GM23338 (cell line): ENCODE measurements at regions not wholly inside any gene's neighbourhood (a gene's known extent, or its start where the extent isn't known, plus 50 kb on each side); places are given as distances from the start of the nearest gene placed in this dataset.

Source experiments
- ATAC-seq: fragments of 200-7000 bp; cut with Tn5 transposase; 3 replicates; pipeline ENCODE4 v1.9.1; 2020
- DNase-seq: peaks from one replicate; pipeline ENCODE4 v3.0.0-alpha.2; 2015; ENCODE audit warnings: low spot score
- H2AFZ ChIP-seq: fragments of 200-600 bp; sonication (generic); 2 replicates; pipeline ENCODE4 v1.8.0; 2016; ENCODE audit warnings: antibody characterized with exemption, mild to moderate bottlenecking, moderate library complexity
- H3F3A ChIP-seq: fragments of 200-600 bp; sonication (generic); replicated peaks from 2 replicates; pipeline ENCODE4 v1.8.0; 2017; ENCODE audit warnings: antibody characterized with exemption, mixed run types, low read depth
- H3K27ac ChIP-seq: fragments of 200-600 bp; sonication (generic); 2 replicates; pipeline ENCODE4 v1.6.1; 2016; ENCODE audit warnings: low read depth
- H3K27me3 ChIP-seq: fragments of 200-600 bp; sonication (generic); 2 replicates; pipeline ENCODE4 v1.8.0; 2016; ENCODE audit warnings: mild to moderate bottlenecking, mixed run types, moderate library complexity; ENCODE audit not compliant: insufficient read depth
- H3K36me3 ChIP-seq: fragments of 200-600 bp; sonication (generic); 2 replicates; pipeline ENCODE4 v1.8.0; 2016; ENCODE audit warnings: mild to moderate bottlenecking; ENCODE audit not compliant: insufficient read depth
- H3K4me1 ChIP-seq: fragments of 200-600 bp; sonication (generic); 2 replicates; pipeline ENCODE4 v1.8.0; 2016; ENCODE audit warnings: mild to moderate bottlenecking, moderate library complexity; ENCODE audit not compliant: insufficient read depth
- H3K4me2 ChIP-seq: fragments of 200-600 bp; sonication (generic); 2 replicates; pipeline ENCODE4 v1.7.1; 2017; ENCODE audit warnings: mixed run types
- H3K4me3 ChIP-seq: fragments of 200-600 bp; sonication (generic); 2 replicates; pipeline ENCODE4 v1.6.1; 2016; ENCODE audit warnings: mixed run types
- H3K79me2 ChIP-seq: fragments of 200-600 bp; sonication (generic); replicated peaks from 2 replicates; pipeline ENCODE4 v1.8.0; 2017; ENCODE audit warnings: mild to moderate bottlenecking; ENCODE audit not compliant: insufficient read depth
- H3K9me2 ChIP-seq: fragments of 200-600 bp; sonication (generic); 2 replicates; pipeline ENCODE4 v1.8.0; 2017; ENCODE audit not compliant: insufficient read depth
- H4K20me1 ChIP-seq: fragments of 200-600 bp; sonication (generic); replicated peaks from 2 replicates; pipeline ENCODE4 v1.8.0; 2017; ENCODE audit warnings: mild to moderate bottlenecking; ENCODE audit not compliant: insufficient read depth
- H3K27ac Mint-ChIP-seq: 2 replicates; pipeline ENCODE4 v1.8.0; 2020; ENCODE audit warnings: inconsistent platforms, mild to moderate bottlenecking, moderate library complexity, mixed read lengths
- H3K27me3 Mint-ChIP-seq: 3 replicates; pipeline ENCODE4 v1.8.0; 2022; ENCODE audit warnings: low read depth, mild to moderate bottlenecking, moderate library complexity, mixed read lengths, inconsistent platforms; ENCODE audit not compliant: insufficient read depth, poor library complexity
- H3K36me3 Mint-ChIP-seq: 3 replicates; pipeline ENCODE4 v1.8.0; 2021; ENCODE audit warnings: low read depth, mild to moderate bottlenecking, inconsistent platforms, moderate library complexity, mixed read lengths
- H3K4me1 Mint-ChIP-seq: 3 replicates; pipeline ENCODE4 v1.8.0; 2020; ENCODE audit warnings: mild to moderate bottlenecking, inconsistent platforms, mixed read lengths
- H3K4me3 Mint-ChIP-seq: 3 replicates; pipeline ENCODE4 v1.8.0; 2021; ENCODE audit warnings: moderate library complexity, mild to moderate bottlenecking, inconsistent platforms, mixed read lengths
- H3K9me3 Mint-ChIP-seq: 3 replicates; pipeline ENCODE4 v1.8.0; 2020; ENCODE audit warnings: moderate library complexity, mild to moderate bottlenecking, inconsistent platforms, mixed read lengths
- CREB1 ChIP-seq: fragments of 250-450 bp; sonication (Bioruptor Pico); IDR thresholded peaks from 2 replicates; pipeline ENCODE4 v1.5.0; 2020; ENCODE audit warnings: low read depth, mild to moderate bottlenecking, moderate library complexity
- EZH2 ChIP-seq: fragments of 200-600 bp; sonication (generic); IDR thresholded peaks from one replicate; pipeline ENCODE4 v1.8.0; 2017; ENCODE audit warnings: antibody characterized with exemption, mild to moderate bottlenecking, low read depth; ENCODE audit not compliant: unreplicated experiment
- EZH2phosphoT487 ChIP-seq: fragments of 200-600 bp; sonication (generic); IDR thresholded peaks from one replicate; pipeline ENCODE4 v1.8.1; 2018; ENCODE audit warnings: antibody characterized with exemption; ENCODE audit not compliant: unreplicated experiment
- JUNB ChIP-seq: IDR thresholded peaks from one replicate; pipeline ENCODE4 v1.6.1; 2016; ENCODE audit warnings: antibody characterized with exemption; ENCODE audit not compliant: unreplicated experiment
- NANOG ChIP-seq: IDR thresholded peaks from 2 replicates; pipeline ENCODE4 v1.6.1; 2016; ENCODE audit warnings: antibody characterized with exemption, borderline replicate concordance
- POLR2AphosphoS5 ChIP-seq: IDR thresholded peaks from 2 replicates; pipeline ENCODE4 v1.6.1; 2016; ENCODE audit warnings: antibody characterized with exemption, low read depth
- STAT1 ChIP-seq: IDR thresholded peaks from one replicate; pipeline ENCODE4 v1.6.1; 2016; ENCODE audit warnings: antibody characterized with exemption; ENCODE audit not compliant: unreplicated experiment
- ZNF114 ChIP-seq: fragments of 250-450 bp; sonication (Bioruptor Pico); IDR thresholded peaks from 2 replicates; pipeline ENCODE4 v1.5.0; 2020; ENCODE audit warnings: mild to moderate bottlenecking, moderate library complexity
- ZNF331 ChIP-seq: fragments of 250-450 bp; sonication (Bioruptor Pico); IDR thresholded peaks from 2 replicates; pipeline ENCODE4 v1.5.0; 2020; ENCODE audit warnings: low read depth, mild to moderate bottlenecking, moderate library complexity
- TF ChIP-seq, protein P1 (sequence below), 2 experiments: fragments of 200-600 bp in 1 of 2; sonication (generic) in 1 of 2; conservative IDR thresholded peaks; 2 replicates each; pipeline versions ENCODE4 v1.5.1 to v1.6.1; 2016 to 2017; ENCODE audit warnings: antibody characterized with exemption in 2 of 2, low read depth in 2 of 2, mild to moderate bottlenecking in 2 of 2, moderate library complexity in 1 of 2
- TF ChIP-seq, protein P2 (sequence below): IDR thresholded peaks from 2 replicates; pipeline ENCODE4 v1.6.1; 2016; ENCODE audit warnings: antibody characterized with exemption
- TF ChIP-seq, protein P3 (sequence below): fragments of 250-450 bp; sonication (Bioruptor Pico); IDR thresholded peaks from 2 replicates; pipeline ENCODE4 v1.5.0; 2020; ENCODE audit warnings: mild to moderate bottlenecking, moderate library complexity

DNA sequence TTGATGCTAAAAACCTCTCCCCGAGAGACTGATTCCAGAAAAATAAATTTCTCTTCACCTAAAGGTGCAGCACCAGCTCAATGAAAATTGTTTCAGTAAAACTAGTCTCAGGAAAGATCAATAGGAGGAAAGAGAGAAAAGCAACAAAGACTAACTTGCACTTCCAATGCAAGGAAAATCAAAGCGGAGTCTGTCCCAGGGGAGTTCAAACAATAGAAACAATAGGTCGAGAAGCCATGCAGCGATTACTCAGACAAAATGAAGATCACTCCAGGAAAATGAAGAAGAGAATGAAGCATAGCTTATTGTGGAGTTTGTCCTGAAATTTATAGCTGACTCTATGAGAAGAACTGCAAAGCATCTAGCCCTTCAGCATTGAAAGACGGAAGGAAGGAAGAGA, 105.1 kb upstream of the FRMD4B start (continued):
- TF ChIP-seq, protein P1, sequence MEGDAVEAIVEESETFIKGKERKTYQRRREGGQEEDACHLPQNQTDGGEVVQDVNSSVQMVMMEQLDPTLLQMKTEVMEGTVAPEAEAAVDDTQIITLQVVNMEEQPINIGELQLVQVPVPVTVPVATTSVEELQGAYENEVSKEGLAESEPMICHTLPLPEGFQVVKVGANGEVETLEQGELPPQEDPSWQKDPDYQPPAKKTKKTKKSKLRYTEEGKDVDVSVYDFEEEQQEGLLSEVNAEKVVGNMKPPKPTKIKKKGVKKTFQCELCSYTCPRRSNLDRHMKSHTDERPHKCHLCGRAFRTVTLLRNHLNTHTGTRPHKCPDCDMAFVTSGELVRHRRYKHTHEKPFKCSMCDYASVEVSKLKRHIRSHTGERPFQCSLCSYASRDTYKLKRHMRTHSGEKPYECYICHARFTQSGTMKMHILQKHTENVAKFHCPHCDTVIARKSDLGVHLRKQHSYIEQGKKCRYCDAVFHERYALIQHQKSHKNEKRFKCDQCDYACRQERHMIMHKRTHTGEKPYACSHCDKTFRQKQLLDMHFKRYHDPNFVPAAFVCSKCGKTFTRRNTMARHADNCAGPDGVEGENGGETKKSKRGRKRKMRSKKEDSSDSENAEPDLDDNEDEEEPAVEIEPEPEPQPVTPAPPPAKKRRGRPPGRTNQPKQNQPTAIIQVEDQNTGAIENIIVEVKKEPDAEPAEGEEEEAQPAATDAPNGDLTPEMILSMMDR (conservative IDR thresholded peaks at IDR 0.05; ENCODE audit: low read depth in 2 of 2): no peak

DNA sequence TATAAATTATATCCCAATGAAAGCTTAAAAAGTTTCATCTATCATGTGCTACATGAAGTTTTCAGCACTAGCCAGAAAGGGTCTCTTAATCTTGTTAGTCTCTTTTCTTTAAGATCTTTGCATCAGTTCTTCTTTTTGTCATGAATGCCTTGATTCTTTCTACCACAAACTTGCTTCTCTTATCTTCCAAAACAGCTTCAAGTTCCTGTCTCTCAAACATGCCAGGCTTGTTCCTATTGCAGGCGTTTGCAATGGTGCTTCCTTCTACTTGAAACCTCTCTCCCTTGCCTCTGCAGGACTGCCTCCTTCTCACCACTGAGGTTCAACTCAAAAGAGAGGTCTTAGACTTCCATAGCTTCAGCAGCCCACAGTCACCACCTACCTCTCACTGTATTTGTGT, 104.3 kb upstream of the FRMD4B start:
- TF ChIP-seq EZH2: no peak
- TF ChIP-seq STAT1: no peak
- TF ChIP-seq CREB1 (CRISPR knock-in tag): no peak
- no peak for TF ChIP-seq NANOG
- DNase-seq: no peak
- Histone ChIP-seq H3K9me2 (no peaks in the 10 kb centered on the region), H3F3A (no peaks in the 10 kb centered on the region), H3K27me3 (no peaks in the 10 kb centered on the region), H3K4me3 (no peak overlapping the region), H3K79me2 (no peaks in the 10 kb centered on the region), H2AFZ (no peak overlapping the region), H3K36me3 (no peaks in the 10 kb centered on the region), H3K27ac (no peak overlapping the region), H4K20me1 (no peaks in the 10 kb centered on the region), H3K4me1 (peaks cover 20% of the 10 kb centered on the region), H3K4me2 (peak overlapping the region; percentile 41; the same call in 1 of the 2 replicates)
- peaks cover 22% of the 10 kb centered on the region for H3K4me1 Mint-ChIP-seq
- no peak overlapping the region for H3K27ac Mint-ChIP-seq
- peaks cover 3% of the 10 kb centered on the region for H3K27me3 Mint-ChIP-seq
- H3K4me3 Mint-ChIP-seq: no peak overlapping the region
- no peaks in the 10 kb centered on the region for H3K36me3 Mint-ChIP-seq
- no peak; the same call in 2 of the 3 replicates for ATAC-seq
- H3K9me3 Mint-ChIP-seq: no peaks in the 10 kb centered on the region; the same call in 2 of the 3 replicates

DNA sequence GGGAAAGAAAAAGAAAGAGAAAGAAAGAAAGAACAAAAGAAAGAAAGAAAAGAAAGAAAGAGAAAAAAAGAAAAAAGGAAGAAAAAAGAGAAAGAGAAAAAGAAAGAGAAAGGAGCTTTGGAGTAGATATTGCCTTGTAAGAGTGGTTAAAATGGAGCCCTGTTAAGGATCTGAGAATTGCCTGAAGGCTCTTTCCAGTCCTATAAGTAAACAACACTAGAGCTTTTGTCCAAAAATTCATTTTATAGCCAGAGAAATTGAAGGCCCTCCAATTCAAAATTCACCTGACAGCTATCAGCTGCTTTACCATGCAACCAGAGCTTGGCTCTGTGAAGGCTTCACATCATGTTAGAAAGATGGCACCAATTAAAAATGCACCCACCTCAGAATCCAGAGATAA, 102.1 kb upstream of the FRMD4B start:
- ATAC-seq: no peak
- Histone ChIP-seq H3K4me3 (no peak overlapping the region), H3K27me3 (no peaks in the 10 kb centered on the region), H2AFZ (no peak overlapping the region), H4K20me1 (no peaks in the 10 kb centered on the region), H3K9me2 (no peaks in the 10 kb centered on the region), H3F3A (no peaks in the 10 kb centered on the region), H3K36me3 (0 out of 2 replicates have a peak, but pooled peaks cover 4% of the 10 kb centered on the region), H3K4me2 (no peak overlapping the region), H3K27ac (no peak overlapping the region), H3K79me2 (no peaks in the 10 kb centered on the region), H3K4me1 (peaks cover 20% of the 10 kb centered on the region)
- peaks cover 22% of the 10 kb centered on the region for H3K4me1 Mint-ChIP-seq
- H3K27me3 Mint-ChIP-seq: no peaks in the 10 kb centered on the region
- H3K9me3 Mint-ChIP-seq: peaks cover 12% of the 10 kb centered on the region
- H3K36me3 Mint-ChIP-seq: peaks cover 6% of the 10 kb centered on the region; the same call in 1 of the 3 replicates
- no peak overlapping the region for H3K27ac Mint-ChIP-seq
- no peak for DNase-seq
- H3K4me3 Mint-ChIP-seq: no peak overlapping the region
- TF ChIP-seq CREB1 (CRISPR knock-in tag): no peak
- TF ChIP-seq, protein P2, sequence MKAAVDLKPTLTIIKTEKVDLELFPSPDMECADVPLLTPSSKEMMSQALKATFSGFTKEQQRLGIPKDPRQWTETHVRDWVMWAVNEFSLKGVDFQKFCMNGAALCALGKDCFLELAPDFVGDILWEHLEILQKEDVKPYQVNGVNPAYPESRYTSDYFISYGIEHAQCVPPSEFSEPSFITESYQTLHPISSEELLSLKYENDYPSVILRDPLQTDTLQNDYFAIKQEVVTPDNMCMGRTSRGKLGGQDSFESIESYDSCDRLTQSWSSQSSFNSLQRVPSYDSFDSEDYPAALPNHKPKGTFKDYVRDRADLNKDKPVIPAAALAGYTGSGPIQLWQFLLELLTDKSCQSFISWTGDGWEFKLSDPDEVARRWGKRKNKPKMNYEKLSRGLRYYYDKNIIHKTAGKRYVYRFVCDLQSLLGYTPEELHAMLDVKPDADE: no peak
- TF ChIP-seq JUNB: no peak
- TF ChIP-seq ZNF114 (CRISPR knock-in tag): no peak
- no peak for TF ChIP-seq ZNF331 (CRISPR knock-in tag)
- TF ChIP-seq POLR2AphosphoS5: no peak
- TF ChIP-seq, protein P3, sequence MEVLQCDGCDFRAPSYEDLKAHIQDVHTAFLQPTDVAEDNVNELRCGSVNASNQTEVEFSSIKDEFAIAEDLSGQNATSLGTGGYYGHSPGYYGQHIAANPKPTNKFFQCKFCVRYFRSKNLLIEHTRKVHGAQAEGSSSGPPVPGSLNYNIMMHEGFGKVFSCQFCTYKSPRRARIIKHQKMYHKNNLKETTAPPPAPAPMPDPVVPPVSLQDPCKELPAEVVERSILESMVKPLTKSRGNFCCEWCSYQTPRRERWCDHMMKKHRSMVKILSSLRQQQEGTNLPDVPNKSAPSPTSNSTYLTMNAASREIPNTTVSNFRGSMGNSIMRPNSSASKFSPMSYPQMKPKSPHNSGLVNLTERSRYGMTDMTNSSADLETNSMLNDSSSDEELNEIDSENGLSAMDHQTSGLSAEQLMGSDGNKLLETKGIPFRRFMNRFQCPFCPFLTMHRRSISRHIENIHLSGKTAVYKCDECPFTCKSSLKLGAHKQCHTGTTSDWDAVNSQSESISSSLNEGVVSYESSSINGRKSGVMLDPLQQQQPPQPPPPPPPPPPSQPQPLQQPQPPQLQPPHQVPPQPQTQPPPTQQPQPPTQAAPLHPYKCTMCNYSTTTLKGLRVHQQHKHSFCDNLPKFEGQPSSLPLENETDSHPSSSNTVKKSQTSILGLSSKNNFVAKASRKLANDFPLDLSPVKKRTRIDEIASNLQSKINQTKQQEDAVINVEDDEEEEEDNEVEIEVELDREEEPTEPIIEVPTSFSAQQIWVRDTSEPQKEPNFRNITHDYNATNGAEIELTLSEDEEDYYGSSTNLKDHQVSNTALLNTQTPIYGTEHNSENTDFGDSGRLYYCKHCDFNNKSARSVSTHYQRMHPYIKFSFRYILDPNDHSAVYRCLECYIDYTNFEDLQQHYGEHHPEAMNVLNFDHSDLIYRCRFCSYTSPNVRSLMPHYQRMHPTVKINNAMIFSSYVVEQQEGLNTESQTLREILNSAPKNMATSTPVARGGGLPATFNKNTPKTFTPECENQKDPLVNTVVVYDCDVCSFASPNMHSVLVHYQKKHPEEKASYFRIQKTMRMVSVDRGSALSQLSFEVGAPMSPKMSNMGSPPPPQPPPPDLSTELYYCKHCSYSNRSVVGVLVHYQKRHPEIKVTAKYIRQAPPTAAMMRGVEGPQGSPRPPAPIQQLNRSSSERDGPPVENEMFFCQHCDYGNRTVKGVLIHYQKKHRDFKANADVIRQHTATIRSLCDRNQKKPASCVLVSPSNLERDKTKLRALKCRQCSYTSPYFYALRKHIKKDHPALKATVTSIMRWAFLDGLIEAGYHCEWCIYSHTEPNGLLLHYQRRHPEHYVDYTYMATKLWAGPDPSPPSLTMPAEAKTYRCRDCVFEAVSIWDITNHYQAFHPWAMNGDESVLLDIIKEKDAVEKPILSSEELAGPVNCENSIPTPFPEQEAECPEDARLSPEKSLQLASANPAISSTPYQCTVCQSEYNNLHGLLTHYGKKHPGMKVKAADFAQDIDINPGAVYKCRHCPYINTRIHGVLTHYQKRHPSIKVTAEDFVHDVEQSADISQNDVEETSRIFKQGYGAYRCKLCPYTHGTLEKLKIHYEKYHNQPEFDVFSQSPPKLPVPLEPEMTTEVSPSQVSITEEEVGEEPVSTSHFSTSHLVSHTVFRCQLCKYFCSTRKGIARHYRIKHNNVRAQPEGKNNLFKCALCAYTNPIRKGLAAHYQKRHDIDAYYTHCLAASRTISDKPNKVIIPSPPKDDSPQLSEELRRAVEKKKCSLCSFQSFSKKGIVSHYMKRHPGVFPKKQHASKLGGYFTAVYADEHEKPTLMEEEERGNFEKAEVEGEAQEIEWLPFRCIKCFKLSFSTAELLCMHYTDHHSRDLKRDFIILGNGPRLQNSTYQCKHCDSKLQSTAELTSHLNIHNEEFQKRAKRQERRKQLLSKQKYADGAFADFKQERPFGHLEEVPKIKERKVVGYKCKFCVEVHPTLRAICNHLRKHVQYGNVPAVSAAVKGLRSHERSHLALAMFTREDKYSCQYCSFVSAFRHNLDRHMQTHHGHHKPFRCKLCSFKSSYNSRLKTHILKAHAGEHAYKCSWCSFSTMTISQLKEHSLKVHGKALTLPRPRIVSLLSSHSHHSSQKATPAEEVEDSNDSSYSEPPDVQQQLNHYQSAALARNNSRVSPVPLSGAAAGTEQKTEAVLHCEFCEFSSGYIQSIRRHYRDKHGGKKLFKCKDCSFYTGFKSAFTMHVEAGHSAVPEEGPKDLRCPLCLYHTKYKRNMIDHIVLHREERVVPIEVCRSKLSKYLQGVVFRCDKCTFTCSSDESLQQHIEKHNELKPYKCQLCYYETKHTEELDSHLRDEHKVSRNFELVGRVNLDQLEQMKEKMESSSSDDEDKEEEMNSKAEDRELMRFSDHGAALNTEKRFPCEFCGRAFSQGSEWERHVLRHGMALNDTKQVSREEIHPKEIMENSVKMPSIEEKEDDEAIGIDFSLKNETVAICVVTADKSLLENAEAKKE (CRISPR knock-in tag): no peak
- no peak for TF ChIP-seq STAT1
- TF ChIP-seq EZH2: no peak
- no peak for TF ChIP-seq NANOG
- TF ChIP-seq EZH2phosphoT487: no peak
